ENCODE measurements at regions not wholly inside any gene's neighbourhood (a gene's known extent, or its start where the extent isn't known, plus 50 kb on each side); places are given as distances from the start of the nearest gene placed in this dataset.

- TF ChIP-seq POLR2A (IDR thresholded peaks at IDR 0.05; ENCODE audit: low read depth, low read length) = no peak
- FAIRE-seq (no peak), DNase-seq (ENCODE audit: insufficient read length, low spot score) (no peak)
Measured at GRCh38 chr10:113389969-113390368, 162.9 kb upstream of the HABP2 start.

GRCh38 chr10:113390896-113391295, 162.0 kb upstream of the HABP2 start:
- DNase-seq (ENCODE audit: insufficient read length, low spot score) (no peak), FAIRE-seq (no peak)
- TF ChIP-seq POLR2A (IDR thresholded peaks at IDR 0.05; ENCODE audit: low read depth, low read length) = no peak

GRCh38 chr10:113397047-113397446, 155.8 kb upstream of the HABP2 start:
- DNase-seq (ENCODE audit: insufficient read length, low spot score) (no peak), FAIRE-seq (no peak)
- TF ChIP-seq POLR2A (IDR thresholded peaks at IDR 0.05; ENCODE audit: low read depth, low read length) = no peak

GRCh38 chr10:113399065-113399464, 153.8 kb upstream of the HABP2 start:
- DNase-seq (ENCODE audit: insufficient read length, low spot score) = no peak

GRCh38 chr10:113402602-113403001, 150.3 kb upstream of the HABP2 start:
- DNase-seq (ENCODE audit: insufficient read length, low spot score) (no peak), FAIRE-seq (no peak)
- TF ChIP-seq POLR2A (IDR thresholded peaks at IDR 0.05; ENCODE audit: low read depth, low read length) = no peak

More at GRCh38 chr10:113399065-113399464, 153.8 kb upstream of the HABP2 start:
- FAIRE-seq = no peak
- no peak for TF ChIP-seq POLR2A (IDR thresholded peaks at IDR 0.05; ENCODE audit: low read depth, low read length)

- TF ChIP-seq POLR2A (IDR thresholded peaks at IDR 0.05; ENCODE audit: low read depth, low read length) = no peak
- FAIRE-seq (no peak), DNase-seq (ENCODE audit: insufficient read length, low spot score) (no peak)
Measured at GRCh38 chr10:113407218-113407617, 145.6 kb upstream of the HABP2 start.

GRCh38 chr10:113409175-113409574, 143.7 kb upstream of the HABP2 start:
- TF ChIP-seq POLR2A (IDR thresholded peaks at IDR 0.05; ENCODE audit: low read depth, low read length) = no peak
- DNase-seq (ENCODE audit: insufficient read length, low spot score) (no peak), FAIRE-seq (no peak)

GRCh38 chr10:113410618-113411017, 142.2 kb upstream of the HABP2 start:
- DNase-seq (ENCODE audit: insufficient read length, low spot score) (no peak), FAIRE-seq (no peak)
- no peak for TF ChIP-seq POLR2A (IDR thresholded peaks at IDR 0.05; ENCODE audit: low read depth, low read length)

- DNase-seq (ENCODE audit: insufficient read length, low spot score) (no peak), FAIRE-seq (no peak)
- no peak for TF ChIP-seq POLR2A (IDR thresholded peaks at IDR 0.05; ENCODE audit: low read depth, low read length)
Measured at GRCh38 chr10:113411456-113411855, 141.4 kb upstream of the HABP2 start.

- no peak for TF ChIP-seq POLR2A (IDR thresholded peaks at IDR 0.05; ENCODE audit: low read depth, low read length)
- no peak for DNase-seq (ENCODE audit: insufficient read length, low spot score)
- no peak for FAIRE-seq
Measured at GRCh38 chr10:113412161-113412560, 140.7 kb upstream of the HABP2 start.

- FAIRE-seq (no peak), DNase-seq (ENCODE audit: insufficient read length, low spot score) (no peak)
- TF ChIP-seq POLR2A (IDR thresholded peaks at IDR 0.05; ENCODE audit: low read depth, low read length) = no peak
Measured at GRCh38 chr10:113414543-113414942, 138.3 kb upstream of the HABP2 start.

- TF ChIP-seq POLR2A (IDR thresholded peaks at IDR 0.05; ENCODE audit: low read depth, low read length) = no peak
- FAIRE-seq (no peak), DNase-seq (ENCODE audit: insufficient read length, low spot score) (no peak)
Measured at GRCh38 chr10:113415246-113415645, 137.6 kb upstream of the HABP2 start.

GRCh38 chr10:113420057-113420732, 132.7 kb upstream of the HABP2 start:
- DNase-seq (ENCODE audit: insufficient read length, low spot score) (no peak), FAIRE-seq (no peak)
- TF ChIP-seq POLR2A (IDR thresholded peaks at IDR 0.05; ENCODE audit: low read depth, low read length) = no peak

- FAIRE-seq (no peak), DNase-seq (ENCODE audit: insufficient read length, low spot score) (no peak)
- no peak for TF ChIP-seq POLR2A (IDR thresholded peaks at IDR 0.05; ENCODE audit: low read depth, low read length)
Measured at GRCh38 chr10:113420733-113421675, 131.8 kb upstream of the HABP2 start.

GRCh38 chr10:113422371-113422770, 130.5 kb upstream of the HABP2 start:
- no peak for DNase-seq (ENCODE audit: insufficient read length, low spot score)
- no peak for FAIRE-seq
- no peak for TF ChIP-seq POLR2A (IDR thresholded peaks at IDR 0.05; ENCODE audit: low read depth, low read length)

All from H54 (cell line).